ENCODE measurements at regions not wholly inside any gene's neighbourhood (a gene's known extent, or its start where the extent isn't known, plus 50 kb on each side); places are given as distances from the start of the nearest gene placed in this dataset.
"Not testable (repeated sequence)": the region's sequence is repeated elsewhere in the genome, so short reads cannot be mapped to it uniquely, and the experiment has no call there.

- DNase-seq = no peak
These were observed 334.0 kb upstream of the KCNMB2 start for GRCh38 chr3:178202194-178202593.

- no peak for DNase-seq
These were observed 333.1 kb upstream of the KCNMB2 start for GRCh38 chr3:178203165-178203564.

GRCh38 chr3:178203650-178204049 lies 332.6 kb upstream of the KCNMB2 start:
- DNase-seq = no peak

GRCh38 chr3:178205740-178206139 lies 330.5 kb upstream of the KCNMB2 start:
- no peak for DNase-seq

GRCh38 chr3:178206521-178206920 lies 329.7 kb upstream of the KCNMB2 start:
- DNase-seq = no peak

GRCh38 chr3:178207161-178207560 lies 329.1 kb upstream of the KCNMB2 start:
- not testable (repeated sequence) for DNase-seq

- not testable (repeated sequence) for DNase-seq
These were observed 328.6 kb upstream of the KCNMB2 start for GRCh38 chr3:178207627-178208026.

- not testable (repeated sequence) for DNase-seq
These were observed 327.1 kb upstream of the KCNMB2 start for GRCh38 chr3:178209116-178209515.

- DNase-seq = not testable (repeated sequence)
These were observed 326.6 kb upstream of the KCNMB2 start for GRCh38 chr3:178209618-178210017.

- not testable (repeated sequence) for DNase-seq
These were observed 325.1 kb upstream of the KCNMB2 start for GRCh38 chr3:178211086-178211485.

GRCh38 chr3:178217479-178217878 lies 318.8 kb upstream of the KCNMB2 start:
- no peak for DNase-seq

GRCh38 chr3:178218231-178218630 lies 318.0 kb upstream of the KCNMB2 start:
- no peak for DNase-seq

GRCh38 chr3:178219661-178220060 lies 316.6 kb upstream of the KCNMB2 start:
- DNase-seq = not testable (repeated sequence)

GRCh38 chr3:178223876-178224275 lies 312.4 kb upstream of the KCNMB2 start:
- no peak for DNase-seq

GRCh38 chr3:178226094-178226493 lies 310.1 kb upstream of the KCNMB2 start:
- no peak for DNase-seq

GRCh38 chr3:178231645-178232044 lies 304.6 kb upstream of the KCNMB2 start:
- no peak for DNase-seq

- no peak for DNase-seq
These were observed 302.7 kb upstream of the KCNMB2 start for GRCh38 chr3:178233371-178234071.

GRCh38 chr3:178236555-178237277 lies 299.5 kb upstream of the KCNMB2 start:
- DNase-seq = no peak

- no peak for DNase-seq
These were observed 298.1 kb upstream of the KCNMB2 start for GRCh38 chr3:178238179-178238578.

- no peak for DNase-seq
These were observed 291.2 kb upstream of the KCNMB2 start for GRCh38 chr3:178244733-178245709.

GRCh38 chr3:178246004-178246403 lies 290.2 kb upstream of the KCNMB2 start:
- DNase-seq = no peak

GRCh38 chr3:178255315-178255714 lies 280.9 kb upstream of the KCNMB2 start:
- no peak for DNase-seq

GRCh38 chr3:178257491-178257890 lies 278.7 kb upstream of the KCNMB2 start:
- DNase-seq = no peak

Measured in activated CD4-positive, CD25-positive, alpha-beta regulatory T cell (primary cell).